Left lobe of liver (tissue), 2 donors: ENCODE measurements at regions not wholly inside any gene's neighbourhood (a gene's known extent, or its start where the extent isn't known, plus 50 kb on each side); places are given as distances from the start of the nearest gene placed in this dataset.

Experiments used
- ATAC-seq: fragments of 200-7000 bp; cut with Tn5 transposase; one replicate; pipeline ENCODE4 v1.9.1; 2020; ENCODE audit warnings: mild to moderate bottlenecking, moderate library complexity
- DNase-seq: peaks from one replicate; pipeline ENCODE4 v3.0.0-alpha.2; 2020; ENCODE audit warnings: low spot score
- donor health status: DM: no; HTN: no; CAD: no; lungs with moderate emphysema.
- donor health status: DM: no; HTN: yes; CAD: no.

- no peak for DNase-seq
- ATAC-seq, result no peak
These were observed 114.3 kb downstream of the ASCL4 start for GRCh38 chr12:107888789-107889188.

GRCh38 chr12:107891967-107892366, 117.5 kb downstream of the ASCL4 start:
- DNase-seq, result no peak
- no peak for ATAC-seq

DNA sequence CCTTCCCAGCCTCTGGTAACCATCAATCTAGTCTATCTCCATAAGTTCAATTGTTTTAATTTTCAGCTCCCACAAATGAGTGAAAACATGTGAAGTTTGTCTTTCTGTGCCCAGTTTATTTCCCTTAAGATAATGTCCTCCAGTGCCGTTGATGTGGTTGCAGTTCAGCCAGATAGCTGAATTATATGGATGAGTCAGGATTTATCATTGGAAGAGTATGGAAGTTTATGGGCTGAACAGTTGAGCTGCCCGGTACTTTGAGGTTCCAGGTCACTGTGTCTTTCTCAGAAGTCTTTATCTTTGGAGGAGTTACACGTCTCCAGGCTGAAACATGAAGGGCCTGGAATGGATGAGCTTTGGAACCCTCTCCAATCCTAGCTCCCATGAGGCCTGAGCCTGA, 120.1 kb downstream of the ASCL4 start:
- DNase-seq (no peak), ATAC-seq (no peak)

- ATAC-seq, result no peak
These were observed 121.5 kb downstream of the ASCL4 start for GRCh38 chr12:107895966-107896365.

GRCh38 chr12:107900588-107900987, 126.1 kb downstream of the ASCL4 start:
- DNase-seq (no peak), ATAC-seq (no peak)

More at GRCh38 chr12:107895966-107896365, 121.5 kb downstream of the ASCL4 start:
- DNase-seq, result no peak

- ATAC-seq (no peak), DNase-seq (no peak)
These were observed 129.0 kb downstream of the ASCL4 start for GRCh38 chr12:107903341-107904061.

GRCh38 chr12:107906707-107907106, 132.2 kb downstream of the ASCL4 start:
- ATAC-seq, result no peak
- DNase-seq, result no peak

DNA sequence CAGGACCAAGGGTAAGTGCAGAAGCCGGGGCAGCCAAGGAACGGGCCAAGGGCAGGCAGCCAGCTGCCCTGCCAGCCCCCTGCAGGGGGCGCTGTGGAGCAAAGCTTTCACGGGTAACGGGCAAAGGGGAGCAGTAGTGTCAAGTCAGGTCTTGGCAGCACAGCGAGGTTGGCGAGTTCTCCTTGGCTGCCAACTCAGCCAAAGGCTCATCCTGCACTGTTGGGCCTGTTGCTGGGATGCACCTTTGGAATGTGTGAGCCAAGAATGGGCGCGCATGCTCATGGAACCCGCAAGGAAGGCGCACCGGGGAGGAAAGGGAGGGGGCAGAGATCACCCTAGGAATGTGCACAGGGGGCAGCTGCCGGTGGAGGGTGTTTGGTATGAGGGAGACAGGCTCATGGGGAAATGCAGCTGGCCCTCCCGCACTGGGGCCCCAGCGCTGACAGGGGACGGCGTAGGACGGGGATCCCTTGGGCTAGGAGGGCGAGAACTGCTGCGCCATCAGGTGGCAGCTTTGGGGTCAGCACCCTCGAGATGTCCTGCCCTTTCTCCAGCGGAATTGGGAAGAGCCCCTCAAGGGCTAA, 138.0 kb downstream of the ASCL4 start:
- peak; percentile 64 for DNase-seq
- peak; percentile 87 for ATAC-seq

DNA sequence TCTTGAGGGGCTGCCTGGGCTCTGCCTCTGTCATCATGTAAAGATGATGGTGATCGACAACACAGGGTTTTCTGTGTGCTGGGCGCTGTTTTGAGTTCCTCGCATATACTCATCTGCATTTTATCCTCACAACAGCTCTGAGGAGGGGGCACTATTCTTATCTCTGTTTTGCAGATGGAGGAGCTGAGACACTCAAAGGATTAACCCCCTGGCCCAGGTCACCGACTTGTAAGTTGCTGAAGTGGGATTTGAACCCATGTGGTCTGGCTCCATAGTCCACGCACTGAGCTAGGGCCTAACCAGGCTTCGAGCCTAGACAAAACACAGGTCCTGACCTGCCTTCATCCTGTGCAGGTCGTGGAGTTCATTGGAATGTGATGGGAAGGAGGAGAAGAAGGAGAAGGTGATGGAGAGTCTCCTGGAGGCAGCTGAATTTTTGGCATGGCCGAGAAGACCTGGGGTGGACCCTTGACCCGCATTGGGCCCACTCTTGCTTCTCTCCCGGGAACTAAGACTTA, 140.0 kb downstream of the ASCL4 start:
- DNase-seq, result no peak
- no peak for ATAC-seq

DNA sequence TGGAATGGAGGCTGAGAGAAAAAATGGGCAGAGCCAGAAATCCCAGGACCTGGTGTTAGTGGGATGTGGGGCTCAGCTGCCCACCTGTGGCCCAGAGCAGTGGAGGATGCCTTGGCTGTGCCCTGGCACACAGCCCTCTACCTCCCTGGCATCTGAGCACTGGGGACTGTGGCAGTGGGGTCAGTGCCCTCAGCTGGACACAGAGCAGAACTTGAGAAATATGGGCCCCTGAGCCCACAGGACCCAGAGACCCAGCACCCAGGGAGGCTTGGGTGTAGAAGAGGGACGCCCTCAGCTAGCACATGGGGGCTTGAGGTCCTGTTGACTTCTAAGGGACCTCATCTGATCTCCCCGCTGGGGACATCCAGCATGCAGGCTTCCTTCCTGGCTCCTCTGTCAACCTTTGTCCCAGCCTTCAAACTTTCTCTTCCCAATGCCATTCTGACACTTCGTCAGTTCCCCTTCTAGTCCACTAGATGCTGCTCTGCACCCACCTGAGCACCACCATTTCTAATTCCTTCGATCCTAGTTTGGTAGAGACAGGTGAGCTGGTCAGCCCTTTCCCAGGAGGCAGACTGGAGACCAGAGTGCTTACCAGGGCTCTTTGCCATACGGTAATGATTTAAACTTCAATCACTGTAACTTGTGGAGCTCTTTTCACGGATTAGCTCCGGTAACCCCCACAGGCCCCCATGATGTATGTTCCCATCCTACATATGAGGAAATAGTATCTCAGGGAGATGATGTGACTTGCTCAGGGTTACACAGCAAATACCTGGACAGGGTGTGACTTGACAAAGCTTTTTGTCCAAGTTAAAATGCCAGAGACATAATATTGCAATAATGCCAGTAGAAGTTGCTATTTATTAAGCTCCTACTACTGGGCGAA, 143.7 kb downstream of the ASCL4 start:
- ATAC-seq, result peak; percentile 93
- DNase-seq, result no peak

GRCh38 chr12:107921062-107921461, 146.6 kb downstream of the ASCL4 start:
- DNase-seq (no peak), ATAC-seq (no peak)

DNA sequence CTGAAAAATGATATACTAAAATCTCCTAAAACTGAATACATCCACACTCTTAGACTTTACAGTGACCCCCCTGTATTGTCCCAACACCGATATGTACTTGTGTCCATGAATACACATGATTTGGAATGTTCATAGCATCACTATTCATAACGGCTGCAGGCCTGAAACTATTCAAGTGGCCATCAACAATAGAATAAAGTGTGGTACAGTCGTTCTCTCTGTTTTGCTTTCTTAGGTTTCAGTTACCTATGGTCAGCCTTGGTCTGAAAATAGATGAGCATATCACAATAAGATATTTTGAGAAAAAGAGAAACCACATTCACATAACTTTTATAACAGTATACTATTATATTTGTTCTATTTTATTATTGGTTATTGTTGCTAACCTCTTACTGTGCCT, 150.6 kb downstream of the ASCL4 start:
- no peak for ATAC-seq
- no peak for DNase-seq

GRCh38 chr12:107929436-107929835, 154.9 kb downstream of the ASCL4 start:
- ATAC-seq (peak; percentile 14), DNase-seq (no peak)

GRCh38 chr12:107931761-107932160, 157.3 kb downstream of the ASCL4 start:
- DNase-seq (no peak), ATAC-seq (no peak)

DNA sequence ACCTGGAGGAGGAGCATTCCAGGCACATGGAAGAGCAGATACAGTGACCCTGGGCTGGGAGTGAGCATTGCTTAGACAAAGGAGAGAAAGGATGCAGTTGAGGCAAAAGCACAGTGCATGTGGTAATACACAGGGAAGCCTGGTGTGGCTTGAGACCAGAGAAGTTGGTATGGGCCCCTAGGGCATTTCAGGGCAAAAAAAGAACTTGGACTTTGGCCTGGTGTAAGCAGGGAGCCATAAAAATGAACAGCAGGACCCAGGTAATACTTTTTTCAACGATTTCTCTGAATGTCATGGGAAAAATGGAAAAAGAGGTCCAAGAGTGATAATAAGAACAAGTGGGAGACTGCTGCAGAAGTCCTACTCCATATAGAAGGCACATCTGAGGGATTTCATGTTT, 163.9 kb downstream of the ASCL4 start:
- ATAC-seq, result no peak
- no peak for DNase-seq

DNA sequence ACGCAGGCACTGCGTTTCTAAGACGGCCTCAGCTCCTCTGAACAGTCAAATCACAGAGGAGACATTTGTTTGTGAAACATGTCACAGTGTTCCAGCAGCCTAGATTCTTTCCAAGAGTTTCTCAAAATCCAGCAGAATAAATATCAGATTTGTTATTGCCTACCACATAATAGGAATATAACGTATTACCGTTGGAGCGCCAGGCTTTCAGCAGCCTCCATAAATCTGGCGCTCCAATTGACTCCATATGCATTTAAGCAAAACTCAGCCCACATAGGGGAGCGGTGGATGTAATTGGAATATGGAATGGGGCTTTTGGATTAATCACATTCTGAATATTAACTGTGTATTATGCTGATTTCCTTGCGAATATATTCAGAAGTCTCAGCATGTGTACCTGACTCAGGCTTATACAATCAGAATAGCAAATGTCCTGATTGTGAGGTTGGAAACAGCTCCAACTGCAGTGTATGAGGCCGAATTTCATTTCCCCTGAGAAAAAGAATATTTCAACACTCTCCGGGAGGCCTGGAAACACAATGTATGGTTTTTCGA, 174.0 kb downstream of the ASCL4 start:
- no peak for ATAC-seq
- DNase-seq, result no peak

DNA sequence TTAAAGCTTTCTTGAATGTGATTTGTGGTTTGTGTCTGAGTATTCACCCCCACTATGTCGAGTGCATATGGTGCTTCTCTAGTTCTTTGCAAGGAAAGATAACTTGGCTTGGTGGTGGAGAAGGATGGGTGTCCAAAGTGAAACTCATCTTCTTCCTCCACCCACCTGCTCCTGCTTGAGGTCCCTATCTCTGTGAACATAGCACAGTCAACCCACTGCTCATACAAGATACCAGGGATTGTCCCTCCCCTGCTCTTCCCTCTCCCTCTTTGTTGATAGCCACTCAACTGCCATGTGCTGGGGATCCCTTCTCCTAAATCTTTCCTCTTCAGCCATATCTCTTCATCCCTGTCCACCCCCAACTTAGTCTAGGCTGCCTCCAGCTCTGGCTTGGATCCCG, 176.5 kb downstream of the ASCL4 start:
- ATAC-seq, result no peak

GRCh38 chr12:107955966-107956643, 173.0 kb upstream of the WSCD2 start:
- DNase-seq (no peak), ATAC-seq (no peak)

More for the DNA sequence above, 176.5 kb downstream of the ASCL4 start:
- DNase-seq, result no peak

DNA sequence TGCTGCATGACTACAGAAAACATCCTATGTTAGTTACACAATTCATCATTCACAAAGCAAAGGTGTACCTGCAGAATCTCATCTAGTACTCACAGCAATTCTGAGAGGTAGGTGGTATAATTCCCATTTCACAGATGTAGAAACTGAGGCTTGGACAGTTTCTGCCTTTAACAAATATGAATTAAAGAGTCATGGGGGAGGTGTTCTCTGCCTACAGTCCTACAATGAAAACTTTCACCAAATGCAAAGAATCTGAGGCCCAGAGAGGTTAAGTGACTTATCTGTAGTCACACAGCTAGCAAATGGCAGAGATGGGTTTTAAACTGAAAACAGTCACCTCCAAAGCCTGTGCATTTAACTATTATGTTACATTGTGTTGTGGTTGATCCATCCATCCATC, 171.6 kb upstream of the WSCD2 start:
- no peak for DNase-seq
- ATAC-seq, result no peak

- no peak for DNase-seq
- no peak for ATAC-seq
These were observed 165.5 kb upstream of the WSCD2 start for GRCh38 chr12:107963635-107964034.

GRCh38 chr12:107967170-107967569, 161.9 kb upstream of the WSCD2 start:
- ATAC-seq (no peak), DNase-seq (no peak)
